ENCODE measurements at regions not wholly inside any gene's neighbourhood (a gene's known extent, or its start where the extent isn't known, plus 50 kb on each side); places are given as distances from the start of the nearest gene placed in this dataset. TPM values are rescaled to one million over a fixed set of nuclear protein-coding genes. Genes with fewer than 3 reads are reported as not detected.
"Not testable (repeated sequence)": the region's sequence is repeated elsewhere in the genome, so short reads cannot be mapped to it uniquely, and the experiment has no call there.

- DNase-seq (ENCODE audit: low read depth): not testable (repeated sequence)
Measured at GRCh38 chr14:36411951-36412350, 91.5 kb upstream of the MBIP start.

GRCh38 chr14:36408388-36408787, 88.0 kb upstream of the MBIP start:
- DNase-seq (ENCODE audit: low read depth): no peak

- no peak for DNase-seq (ENCODE audit: low read depth)
Measured at GRCh38 chr14:36405589-36406274, 85.3 kb upstream of the MBIP start.

- no peak for DNase-seq (ENCODE audit: low read depth)
Measured at GRCh38 chr14:36402867-36403266, 82.4 kb upstream of the MBIP start.

- no peak for DNase-seq (ENCODE audit: low read depth)
Measured at GRCh38 chr14:36398463-36399291, 78.2 kb upstream of the MBIP start.

GRCh38 chr14:36397357-36397756, 76.9 kb upstream of the MBIP start:
- DNase-seq (ENCODE audit: low read depth): no peak

- DNase-seq (ENCODE audit: low read depth): no peak
Measured at GRCh38 chr14:36396798-36397197, 76.4 kb upstream of the MBIP start.

- DNase-seq (ENCODE audit: low read depth): no peak
Measured at GRCh38 chr14:36394593-36394992, 74.2 kb upstream of the MBIP start.

GRCh38 chr14:36390718-36391117, 70.3 kb upstream of the MBIP start:
- no peak for DNase-seq (ENCODE audit: low read depth)

GRCh38 chr14:36383767-36384431, 63.5 kb upstream of the MBIP start:
- DNase-seq (ENCODE audit: low read depth): no peak

- DNase-seq (ENCODE audit: low read depth): peak; percentile 67
Measured at GRCh38 chr14:36373982-36374673, 53.7 kb upstream of the MBIP start.

Small RNA genes in the stretch of these regions (small RNA-seq; reads per million reads assigned to genes)
- not detected for gene RNU7-93P
